IMR-90 (cell line): ENCODE measurements at regions not wholly inside any gene's neighbourhood (a gene's known extent, or its start where the extent isn't known, plus 50 kb on each side); places are given as distances from the start of the nearest gene placed in this dataset.
"Not testable (repeated sequence)": the region's sequence is repeated elsewhere in the genome, so short reads cannot be mapped to it uniquely, and the experiment has no call there.

Experiments
- ATAC-seq: fragments of 200-7000 bp; cut with Tn5 transposase; 2 replicates; pipeline ENCODE4 v1.9.1; 2020; ENCODE audit warnings: low read depth, mild to moderate bottlenecking, moderate library complexity
- BruUV-seq: library from RNA; stranded (reverse); fragments of 400-500 nt; replicated peaks from 2 replicates; lab custom pipeline; 2021; lab: Mats Ljungman, UMichigan
- CTCF ChIA-PET: fragments of 300-600 bp; formaldehyde crosslinking; extraction: SDS; loops from one replicate; lab custom pipeline; 2021; ENCODE audit warnings: antibody characterized with exemption; lab: Yijun Ruan, JAX
- POLR2A ChIA-PET: fragments of 300-600 bp; sonication (Branson Sonifier 250); formaldehyde crosslinking; loops from one replicate; lab custom pipeline; 2022; ENCODE audit warnings: antibody characterized with exemption; ENCODE audit not compliant: unreplicated experiment; lab: Charles Lee
- DNase-seq: peaks from one replicate; pipeline ENCODE4 v3.0.0; 2013
- H2AFZ ChIP-seq: replicated peaks from 2 replicates; pipeline ENCODE3; 2013; ENCODE audit warnings: low read length, mild to moderate bottlenecking; ENCODE audit not compliant: poor library complexity
- H2AK5ac ChIP-seq: 2 replicates; pipeline ENCODE4 v1.6.1; 2013; ENCODE audit warnings: low read depth, low read length, inconsistent platforms
- H2AK9ac ChIP-seq: replicated peaks from 2 replicates; pipeline ENCODE3; 2013; ENCODE audit warnings: mild to moderate bottlenecking, low read depth, low read length, moderate library complexity; ENCODE audit not compliant: poor library complexity
- H2BK120ac ChIP-seq: 2 replicates; pipeline ENCODE4 v1.6.1; 2013; ENCODE audit warnings: low read depth, low read length, inconsistent platforms
- H2BK15ac ChIP-seq: 3 replicates; pipeline ENCODE4 v1.6.1; 2013; ENCODE audit warnings: low read depth, low read length, inconsistent platforms
- H2BK20ac ChIP-seq: 2 replicates; pipeline ENCODE4 v1.6.1; 2013; ENCODE audit warnings: low read depth, mild to moderate bottlenecking, inconsistent platforms, low read length, moderate library complexity
- H2BK5ac ChIP-seq: 2 replicates; pipeline ENCODE4 v1.6.1; 2013; ENCODE audit warnings: mild to moderate bottlenecking, low read depth, low read length, inconsistent platforms; ENCODE audit not compliant: poor library complexity, severe bottlenecking
- H3K14ac ChIP-seq: replicated peaks from 2 replicates; pipeline ENCODE4 v1.6.1; 2013; ENCODE audit warnings: low read depth, low read length, inconsistent platforms
- H3K18ac ChIP-seq: 2 replicates; pipeline ENCODE4 v1.6.1; 2013; ENCODE audit warnings: low read depth, low read length, control low read depth
- H3K23ac ChIP-seq: 2 replicates; pipeline ENCODE4 v1.6.1; 2013; ENCODE audit warnings: low read depth, low read length, inconsistent platforms
- H3K27ac ChIP-seq: 2 replicates; pipeline ENCODE4 v1.5.1; 2013; ENCODE audit warnings: mild to moderate bottlenecking, control low read depth, low read length; ENCODE audit not compliant: insufficient read depth
- H3K27me3 ChIP-seq: 2 replicates; pipeline ENCODE4 v1.6.1; 2013; ENCODE audit warnings: low read length; ENCODE audit not compliant: control insufficient read depth, insufficient read depth
- H3K36me3 ChIP-seq: 2 replicates; pipeline ENCODE4 v1.6.1; 2013; ENCODE audit warnings: low read length, mixed read lengths; ENCODE audit not compliant: control insufficient read depth, insufficient read depth
- H3K4ac ChIP-seq: 2 replicates; pipeline ENCODE4 v1.6.1; 2013; ENCODE audit warnings: low read depth, low read length, inconsistent platforms
- H3K4me1 ChIP-seq: 2 replicates; pipeline ENCODE4 v1.6.1; 2013; ENCODE audit warnings: low read length, mixed read lengths; ENCODE audit not compliant: control insufficient read depth, insufficient read depth
- H3K4me2 ChIP-seq: 2 replicates; pipeline ENCODE4 v1.6.1; 2013; ENCODE audit warnings: low read depth, mild to moderate bottlenecking, control low read depth, low read length, moderate library complexity
- H3K4me3 ChIP-seq: 2 replicates; pipeline ENCODE4 v1.5.1; 2013; ENCODE audit warnings: low read depth, mild to moderate bottlenecking, control low read depth, low read length, moderate library complexity; ENCODE audit not compliant: insufficient read depth
- H3K56ac ChIP-seq: 2 replicates; pipeline ENCODE4 v1.6.1; 2013; ENCODE audit warnings: low read length, inconsistent platforms; ENCODE audit not compliant: insufficient read depth; ENCODE audit errors: extremely low read depth
- H3K79me1 ChIP-seq, 2 experiments: 2 replicates each; pipeline ENCODE4 v1.6.1; 2013; ENCODE audit warnings: low read length in 2 of 2, inconsistent platforms in 1 of 2, low read depth in 1 of 2
- H3K9ac ChIP-seq: 2 replicates; pipeline ENCODE4 v1.6.1; 2013; ENCODE audit warnings: low read depth, low read length, control low read depth
- H3K9me1 ChIP-seq: 2 replicates; pipeline ENCODE4 v1.6.1; 2013; ENCODE audit warnings: low read length, inconsistent platforms; ENCODE audit not compliant: insufficient read depth
- H3K9me3 ChIP-seq: 2 replicates; pipeline ENCODE4 v1.6.1; 2013; ENCODE audit warnings: low read length; ENCODE audit not compliant: control insufficient read depth, insufficient read depth
- H4K20me1 ChIP-seq: 2 replicates; pipeline ENCODE4 v1.6.1; 2013; ENCODE audit warnings: low read length, inconsistent platforms; ENCODE audit not compliant: insufficient read depth
- H4K5ac ChIP-seq: 2 replicates; pipeline ENCODE4 v1.6.1; 2013; ENCODE audit warnings: mild to moderate bottlenecking, low read depth, low read length, control low read depth
- H4K8ac ChIP-seq, 2 experiments: 2 replicates each; pipeline ENCODE4 v1.6.1; 2013; ENCODE audit warnings: low read depth in 2 of 2, low read length in 2 of 2, control low read depth in 1 of 2, inconsistent platforms in 1 of 2
- H4K91ac ChIP-seq: 2 replicates; pipeline ENCODE4 v1.6.1; 2013; ENCODE audit warnings: low read depth, low read length, inconsistent platforms; ENCODE audit not compliant: insufficient read depth
- WGBS, 2 experiments: methylation state at CpG; one replicate each; pipeline versions ENCODE4 v1.1.5 to v1.1.7; 2013; ENCODE audit warnings: missing lambda C conversion rate in 2 of 2; ENCODE audit not compliant: insufficient read length in 1 of 2; ENCODE audit errors: extremely low coverage in 2 of 2; 5-methylcytosine and 5-hydroxymethylcytosine counted together
- dilution Hi-C: fragments of 300-500 bp; cut with HindIII; formaldehyde crosslinking; loops from one replicate; pipeline ENCODE4 v1.14.3; 2018; ENCODE audit warnings: low sequenced_read_pairs; ENCODE audit not compliant: unreplicated experiment
- in situ Hi-C: fragments of 300-500 bp; cut with MboI; formaldehyde crosslinking; loops from 3 replicates; pipeline ENCODE4 v1.14.3; 2019; ENCODE audit warnings: low sequenced_read_pairs, inconsistent platforms, mixed read lengths
- intact Hi-C: fragments of 100-400 bp; cut with micrococcal nuclease; formaldehyde crosslinking; loops from 2 replicates; pipeline ENCODE4 v1.10.0; 2022

DNA sequence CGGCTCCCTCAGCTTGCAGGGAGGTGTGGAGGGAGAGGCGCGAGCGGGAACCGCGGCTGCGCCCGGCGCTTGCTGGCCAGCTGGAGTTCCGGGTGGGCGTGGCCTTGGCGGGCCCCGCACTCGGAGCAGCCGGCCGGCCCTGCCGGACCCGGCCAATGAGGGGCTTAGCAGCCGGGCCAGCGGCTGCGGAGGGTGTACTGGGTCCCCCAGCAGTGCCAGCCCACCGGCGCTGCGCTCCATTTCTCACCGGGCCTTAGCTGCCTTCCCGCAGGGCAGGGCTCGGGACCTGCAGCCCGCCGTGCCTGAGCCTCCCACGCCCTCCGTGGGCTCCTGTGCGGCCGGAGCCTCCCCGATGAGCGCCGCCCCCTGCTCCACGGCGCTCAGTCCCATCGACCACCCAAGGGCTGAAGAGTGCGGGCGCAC is 206.0 kb downstream of the ZWINT start:
- POLR2A ChIA-PET, H2BK120ac ChIP-seq, H3K4me2 ChIP-seq, H2AFZ ChIP-seq, H2AK9ac ChIP-seq, H3K9me1 ChIP-seq, H3K18ac ChIP-seq, H3K23ac ChIP-seq, H2AK5ac ChIP-seq, H3K4ac ChIP-seq, H2BK5ac ChIP-seq, BruUV-seq, CTCF ChIA-PET, H3K14ac ChIP-seq, H3K79me1 ChIP-seq, H3K56ac ChIP-seq, H4K91ac ChIP-seq, H2BK15ac ChIP-seq, H3K27me3 ChIP-seq, H4K8ac ChIP-seq, intact Hi-C loops, dilution Hi-C loops, H3K36me3 ChIP-seq, H3K4me3 ChIP-seq, H3K4me1 ChIP-seq, H4K20me1 ChIP-seq, in situ Hi-C loops, H4K5ac ChIP-seq, H3K9me3 ChIP-seq, H3K27ac ChIP-seq, H3K9ac ChIP-seq, DNase-seq, H2BK20ac ChIP-seq, ATAC-seq: not testable (repeated sequence)
- 84% methylated on average over 16 of the region's 41 CpGs; no CpG with 5 or more reads in 1 of the 2 experiments for WGBS, 2 experiments
